ENCODE measurements at regions not wholly inside any gene's neighbourhood (a gene's known extent, or its start where the extent isn't known, plus 50 kb on each side); places are given as distances from the start of the nearest gene placed in this dataset.

- H2AFZ ChIP-seq (ENCODE audit: low read depth) = no peak overlapping the region
- no peaks in the 10 kb centered on the region for H3K27me3 ChIP-seq (ENCODE audit: insufficient read depth, low read depth)
- no peaks in the 10 kb centered on the region for H3K36me3 ChIP-seq (ENCODE audit: insufficient read depth)
- H3K27ac ChIP-seq = no peak overlapping the region
- no peaks in the 10 kb centered on the region for H3K79me2 ChIP-seq (ENCODE audit: insufficient read depth, low read depth)
- no peak for TF ChIP-seq CTCF (conservative IDR thresholded peaks at IDR 0.05; ENCODE audit: low read depth, low read length)
- no peak overlapping the region for H3K4me2 ChIP-seq
- H4K20me1 ChIP-seq (ENCODE audit: insufficient read depth) = no peaks in the 10 kb centered on the region
- no peak overlapping the region for H3K9ac ChIP-seq
- H3K4me3 ChIP-seq (IDR thresholded peaks at IDR 0.05; ENCODE audit: insufficient read depth, low read depth, low read length) = no peak overlapping the region
- peaks cover 21% of the 10 kb centered on the region for H3K4me1 ChIP-seq (ENCODE audit: low read depth, poor library complexity, severe bottlenecking)
These were observed 319.2 kb downstream of the DUSP6 start for GRCh38 chr12:89033062-89033461.

- no peaks in the 10 kb centered on the region for H3K27me3 ChIP-seq (ENCODE audit: insufficient read depth, low read depth)
- no peak overlapping the region for H3K4me2 ChIP-seq
- H4K20me1 ChIP-seq (ENCODE audit: insufficient read depth) = no peaks in the 10 kb centered on the region
- H3K4me1 ChIP-seq (ENCODE audit: low read depth, poor library complexity, severe bottlenecking) = peaks cover 4% of the 10 kb centered on the region
- no peak overlapping the region for H3K9ac ChIP-seq
- TF ChIP-seq CTCF (conservative IDR thresholded peaks at IDR 0.05; ENCODE audit: low read depth, low read length) = no peak
- no peak overlapping the region for H3K27ac ChIP-seq
- no peaks in the 10 kb centered on the region for H3K79me2 ChIP-seq (ENCODE audit: insufficient read depth, low read depth)
- no peak overlapping the region for H2AFZ ChIP-seq (ENCODE audit: low read depth)
- no peaks in the 10 kb centered on the region for H3K36me3 ChIP-seq (ENCODE audit: insufficient read depth)
- H3K4me3 ChIP-seq (IDR thresholded peaks at IDR 0.05; ENCODE audit: insufficient read depth, low read depth, low read length) = no peak overlapping the region
These were observed 322.3 kb downstream of the DUSP6 start for GRCh38 chr12:89029961-89030360.

GRCh38 chr12:89024580-89024979, 327.7 kb downstream of the DUSP6 start:
- Histone ChIP-seq H3K4me1 (ENCODE audit: low read depth, poor library complexity, severe bottlenecking) (peaks cover 13% of the 10 kb centered on the region), H2AFZ (ENCODE audit: low read depth) (no peak overlapping the region), H3K79me2 (ENCODE audit: insufficient read depth, low read depth) (no peaks in the 10 kb centered on the region)

GRCh38 chr12:89023936-89024335, 328.4 kb downstream of the DUSP6 start:
- peaks cover 17% of the 10 kb centered on the region for H3K4me1 ChIP-seq (ENCODE audit: low read depth, poor library complexity, severe bottlenecking)
- no peaks in the 10 kb centered on the region for H3K36me3 ChIP-seq (ENCODE audit: insufficient read depth)
- no peak overlapping the region for H3K4me3 ChIP-seq (IDR thresholded peaks at IDR 0.05; ENCODE audit: insufficient read depth, low read depth, low read length)
- H3K27me3 ChIP-seq (ENCODE audit: insufficient read depth, low read depth) = no peaks in the 10 kb centered on the region
- H3K4me2 ChIP-seq = no peak overlapping the region
- no peaks in the 10 kb centered on the region for H4K20me1 ChIP-seq (ENCODE audit: insufficient read depth)
- H2AFZ ChIP-seq (ENCODE audit: low read depth) = no peak overlapping the region
- H3K27ac ChIP-seq = no peak overlapping the region
- no peak overlapping the region for H3K9ac ChIP-seq
- no peaks in the 10 kb centered on the region for H3K79me2 ChIP-seq (ENCODE audit: insufficient read depth, low read depth)
- TF ChIP-seq CTCF (conservative IDR thresholded peaks at IDR 0.05; ENCODE audit: low read depth, low read length) = no peak

More at GRCh38 chr12:89024580-89024979, 327.7 kb downstream of the DUSP6 start:
- no peak overlapping the region for H3K4me3 ChIP-seq (IDR thresholded peaks at IDR 0.05; ENCODE audit: insufficient read depth, low read depth, low read length)
- no peak overlapping the region for H3K4me2 ChIP-seq
- H3K36me3 ChIP-seq (ENCODE audit: insufficient read depth) = no peaks in the 10 kb centered on the region
- H3K9ac ChIP-seq = no peak overlapping the region
- H4K20me1 ChIP-seq (ENCODE audit: insufficient read depth) = no peaks in the 10 kb centered on the region
- TF ChIP-seq CTCF (conservative IDR thresholded peaks at IDR 0.05; ENCODE audit: low read depth, low read length) = no peak
- H3K27ac ChIP-seq = no peak overlapping the region
- H3K27me3 ChIP-seq (ENCODE audit: insufficient read depth, low read depth) = no peaks in the 10 kb centered on the region
